Mesodermal cell (in vitro differentiated cells): ENCODE measurements at regions not wholly inside any gene's neighbourhood (a gene's known extent, or its start where the extent isn't known, plus 50 kb on each side); places are given as distances from the start of the nearest gene placed in this dataset.

Experiments
- H3K27ac ChIP-seq: 2 replicates; pipeline ENCODE4 v1.7.0; 2013; ENCODE audit warnings: mild to moderate bottlenecking, low read depth, low read length, moderate library complexity; ENCODE audit not compliant: severe bottlenecking
- H3K36me3 ChIP-seq: 2 replicates; pipeline ENCODE4 v1.7.1; 2013; ENCODE audit warnings: mild to moderate bottlenecking, low read length, moderate library complexity; ENCODE audit not compliant: control insufficient read depth, insufficient read depth
- H3K4me1 ChIP-seq: one replicate; pipeline ENCODE4 v1.7.1; 2013; ENCODE audit warnings: mild to moderate bottlenecking, low read length; ENCODE audit not compliant: insufficient read depth, control insufficient read depth, poor library complexity, severe bottlenecking
- H3K4me3 ChIP-seq: 2 replicates; pipeline ENCODE4 v1.7.0; 2013; ENCODE audit warnings: low read length, control low read depth, mild to moderate bottlenecking; ENCODE audit not compliant: insufficient read depth, poor library complexity, severe bottlenecking; ENCODE audit errors: extremely low read depth
- H3K9me3 ChIP-seq: 2 replicates; pipeline ENCODE4 v1.7.1; 2013; ENCODE audit warnings: mild to moderate bottlenecking, low read length, moderate library complexity; ENCODE audit not compliant: control insufficient read depth
- WGBS, 2 experiments: methylation state at CpG; one replicate each; pipeline ENCODE4 v1.1.5; 2013; ENCODE audit warnings: missing lambda C conversion rate in 2 of 2; ENCODE audit not compliant: insufficient coverage in 2 of 2; 5-methylcytosine and 5-hydroxymethylcytosine counted together

DNA sequence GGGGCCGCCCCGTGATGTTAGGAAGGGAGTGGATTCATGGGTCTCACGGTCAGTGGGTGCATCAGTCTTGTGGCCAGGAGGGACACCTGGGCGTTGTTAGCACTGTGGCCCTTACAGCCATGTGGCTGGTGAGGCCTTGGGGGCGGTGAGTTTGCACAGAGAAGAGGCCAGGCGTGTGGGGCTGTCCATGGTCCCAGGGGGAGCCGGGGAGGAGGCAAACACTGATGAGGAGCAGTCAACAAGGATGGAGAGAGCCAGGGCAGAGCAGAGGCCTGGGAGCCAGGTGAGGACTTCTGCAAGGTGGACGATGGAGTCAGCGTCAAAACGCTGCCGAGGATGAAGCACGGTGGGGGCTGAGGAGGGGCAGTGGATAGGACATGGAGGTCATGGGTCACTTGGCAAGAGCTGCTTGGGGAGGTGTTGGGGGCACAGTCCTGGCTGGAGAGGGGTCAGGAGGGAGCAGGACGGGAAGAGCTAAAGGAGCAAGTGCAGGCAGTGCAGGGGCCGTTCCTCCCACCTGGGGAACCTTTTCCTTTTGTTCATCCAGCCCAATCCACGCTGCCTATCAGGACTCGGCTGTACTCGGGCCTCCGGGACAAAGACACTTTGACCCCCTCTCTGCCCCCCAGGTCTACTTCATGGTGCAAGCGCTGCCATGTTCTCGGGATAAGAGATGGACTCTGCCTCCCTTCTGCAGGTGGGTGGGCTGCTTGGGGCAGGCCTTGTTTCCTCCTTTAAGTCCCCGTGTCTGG lies 801.1 kb downstream of the TBC1D22A start:
- Histone ChIP-seq H3K9me3 (peaks cover 77% of the 10 kb centered on the region), H3K4me1 (no peaks in the 10 kb centered on the region), H3K27ac (no peak overlapping the region), H3K36me3 (no peaks in the 10 kb centered on the region), H3K4me3 (no peak overlapping the region)
- WGBS, 2 experiments, result 82 to 85% methylated on average over 17 to 20 of the region's 21 CpGs

DNA sequence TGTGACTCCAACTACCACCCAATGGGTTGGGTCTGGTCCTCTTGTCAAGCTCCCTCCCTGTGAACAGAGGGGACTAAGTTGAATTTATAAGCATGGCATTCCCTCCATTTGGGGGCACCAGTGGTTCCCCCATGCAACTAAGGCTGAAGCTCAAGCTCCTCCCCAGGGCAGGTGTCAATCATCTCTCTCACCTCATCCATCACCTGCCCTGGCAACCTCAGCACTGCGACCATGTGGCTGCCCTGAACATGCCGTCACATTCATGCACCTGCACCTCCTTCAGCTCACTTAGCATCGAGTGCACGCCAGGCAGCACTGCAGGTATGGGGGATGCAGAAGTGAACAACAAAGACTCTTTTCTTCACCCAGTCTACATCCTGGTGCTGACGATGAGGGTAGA lies 799.3 kb downstream of the TBC1D22A start:
- Histone ChIP-seq H3K4me1 (no peaks in the 10 kb centered on the region), H3K36me3 (no peaks in the 10 kb centered on the region), H3K27ac (no peak overlapping the region), H3K4me3 (no peak overlapping the region), H3K9me3 (peaks cover 80% of the 10 kb centered on the region)
- WGBS, 2 experiments, result 76 to 87% methylated on average over 3 to 4 of the region's 5 CpGs

DNA sequence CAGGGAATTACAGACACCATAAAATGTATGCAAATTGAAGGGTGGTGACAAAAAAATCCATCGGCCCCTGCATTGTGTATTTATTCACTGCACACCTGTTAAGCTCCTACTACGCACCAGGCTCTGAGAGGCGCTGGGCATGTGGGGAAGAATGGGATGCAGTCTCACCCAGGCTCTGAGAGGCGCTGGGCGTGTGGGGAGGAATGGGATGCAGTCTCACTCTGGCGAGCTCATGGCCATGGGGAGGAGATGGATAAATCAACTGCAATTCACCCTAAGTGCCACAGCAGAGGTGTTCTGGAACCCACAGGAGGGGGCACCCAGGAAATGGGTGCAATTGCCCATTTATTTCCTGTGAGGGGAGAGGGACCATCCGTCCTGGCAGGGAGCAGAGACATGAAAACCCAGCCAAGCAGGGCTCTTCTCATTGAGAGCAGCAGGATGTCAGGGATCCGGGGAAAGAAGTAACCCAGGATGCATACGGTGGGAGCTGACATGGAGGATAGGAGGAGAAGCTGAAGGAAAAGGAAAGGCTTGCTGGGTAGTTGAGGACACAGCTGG lies 798.7 kb downstream of the TBC1D22A start:
- Histone ChIP-seq H3K27ac (no peak overlapping the region), H3K4me1 (no peaks in the 10 kb centered on the region), H3K9me3 (peaks cover 75% of the 10 kb centered on the region), H3K4me3 (no peak overlapping the region), H3K36me3 (no peaks in the 10 kb centered on the region)
- 82 to 90% methylated on average over 8 to 9 of the region's 9 CpGs for WGBS, 2 experiments

DNA sequence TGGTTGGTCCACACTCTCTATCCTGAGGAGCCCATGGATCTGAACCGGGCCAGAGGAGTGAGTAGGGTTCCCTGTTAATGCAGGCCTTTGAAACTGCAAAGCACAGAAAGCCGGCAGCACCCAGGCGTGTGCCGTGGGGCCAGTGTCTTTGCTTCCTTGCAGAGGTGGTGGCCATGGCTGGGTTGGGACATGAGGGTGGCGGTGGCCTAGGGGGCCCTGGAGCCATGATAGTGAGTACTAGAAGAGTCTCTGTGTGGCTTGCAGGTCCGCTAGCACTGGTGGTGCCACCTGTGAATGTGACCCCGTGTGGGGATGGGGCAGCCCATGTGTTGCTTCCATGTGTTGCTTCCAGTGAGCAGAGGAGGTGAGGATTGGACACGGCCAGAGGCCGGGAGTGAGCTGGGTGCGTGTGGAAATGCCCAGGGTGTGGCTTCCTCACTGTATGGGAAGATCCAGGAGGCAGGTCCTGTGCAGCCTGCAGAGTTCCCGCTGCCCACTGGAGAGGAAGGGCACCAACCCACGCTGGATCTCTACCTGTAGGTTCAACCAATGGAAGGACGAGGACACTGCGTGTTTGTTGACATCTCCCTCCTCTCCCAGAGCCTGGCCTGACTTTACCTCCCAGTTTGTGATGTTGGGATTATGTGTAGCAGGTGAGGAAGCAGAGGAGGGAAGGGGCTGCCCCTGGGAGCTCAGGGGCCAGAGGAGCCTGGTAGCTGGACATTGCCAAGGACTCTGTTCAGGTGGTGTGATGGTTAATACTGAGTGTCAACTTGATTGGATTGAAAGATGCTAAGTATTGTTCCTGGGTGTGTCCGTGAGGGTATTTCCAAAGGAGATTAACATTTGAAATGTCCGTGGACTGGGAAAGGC lies 796.6 kb downstream of the TBC1D22A start:
- Histone ChIP-seq H3K4me3 (no peak overlapping the region), H3K27ac (no peak overlapping the region), H3K4me1 (no peaks in the 10 kb centered on the region), H3K36me3 (no peaks in the 10 kb centered on the region), H3K9me3 (peaks cover 59% of the 10 kb centered on the region)
- 86 to 89% methylated on average over 9 to 16 of the region's 16 CpGs for WGBS, 2 experiments

DNA sequence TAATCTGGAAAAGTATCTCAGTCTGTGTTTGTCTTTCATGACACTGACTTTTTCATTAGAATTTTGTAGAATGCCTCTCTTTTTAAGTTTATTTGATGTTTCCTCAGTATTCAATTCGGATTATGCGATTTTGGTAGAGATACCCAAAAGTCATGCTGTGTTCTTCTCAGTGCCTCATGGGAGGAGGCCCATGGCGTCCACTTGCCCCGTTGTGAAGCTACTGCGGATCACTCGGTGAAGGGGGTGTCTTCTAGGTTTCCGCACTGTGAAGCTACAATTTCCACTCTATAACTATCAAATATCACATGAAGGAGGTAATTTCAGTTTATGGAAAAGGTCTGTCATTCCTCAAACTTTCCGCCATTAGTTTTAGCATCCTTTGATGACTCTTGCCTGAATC lies 794.0 kb downstream of the TBC1D22A start:
- Histone ChIP-seq H3K4me3 (no peak overlapping the region), H3K27ac (no peak overlapping the region), H3K9me3 (peaks cover 52% of the 10 kb centered on the region), H3K4me1 (no peaks in the 10 kb centered on the region), H3K36me3 (no peaks in the 10 kb centered on the region)
- WGBS, 2 experiments, result 90 to 100% methylated on average over 2 of the region's 8 CpGs

DNA sequence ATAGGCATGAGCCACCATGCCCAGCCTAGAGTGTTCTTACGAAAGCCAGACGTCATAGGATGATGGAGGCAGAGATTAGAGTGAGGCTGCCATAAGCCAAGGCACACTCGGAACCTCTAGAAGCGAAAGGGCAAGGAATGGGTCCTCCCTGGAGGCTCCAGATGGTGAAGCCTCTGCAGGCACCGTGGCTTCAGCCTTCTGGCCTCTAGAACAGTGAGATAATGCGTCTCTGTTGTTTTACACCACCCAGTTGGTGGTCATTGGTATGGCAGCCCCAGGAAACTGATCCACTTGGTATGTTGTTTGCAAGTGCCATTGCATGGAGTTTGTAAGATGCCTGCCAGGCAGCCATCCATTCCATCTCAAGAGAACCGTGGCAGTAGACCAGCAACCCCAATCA lies 791.0 kb downstream of the TBC1D22A start:
- Histone ChIP-seq H3K36me3 (no peaks in the 10 kb centered on the region), H3K9me3 (peaks cover 43% of the 10 kb centered on the region), H3K27ac (no peak overlapping the region), H3K4me1 (no peaks in the 10 kb centered on the region), H3K4me3 (no peak overlapping the region)
- 74 to 79% methylated on average over 5 to 7 of the region's 7 CpGs for WGBS, 2 experiments

DNA sequence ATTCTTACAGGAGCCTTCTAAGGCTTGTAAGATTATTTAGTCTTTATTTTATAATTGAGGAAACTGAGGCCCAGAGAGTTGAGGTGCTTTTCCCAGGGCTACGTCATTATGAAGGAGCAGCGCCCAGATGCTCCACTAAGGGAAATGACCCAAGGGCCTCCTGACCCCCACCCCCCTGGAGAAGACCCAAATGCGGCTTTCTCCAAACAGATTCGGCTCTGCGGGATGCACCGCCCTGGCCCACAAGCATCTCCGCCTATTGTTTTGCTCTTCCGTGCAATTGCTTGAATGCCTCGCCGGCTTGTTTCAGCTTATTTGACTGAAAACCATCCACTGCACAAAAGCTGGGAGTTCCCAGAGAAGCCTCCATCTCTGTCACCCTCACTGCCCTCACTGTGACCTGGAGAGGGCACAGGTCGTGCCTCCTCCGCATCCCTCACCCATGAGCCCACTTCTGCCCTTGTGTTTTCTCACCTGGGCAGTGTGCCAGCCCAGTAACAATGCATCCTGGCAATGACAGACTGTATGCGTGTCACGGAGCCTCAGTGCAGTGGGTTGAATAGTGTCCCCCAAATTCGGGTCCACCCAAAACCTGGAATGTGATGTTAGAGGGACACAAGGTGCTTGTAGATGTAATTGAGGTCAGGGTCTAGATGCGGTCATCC lies 790.2 kb downstream of the TBC1D22A start:
- 75 to 79% methylated on average over 14 to 15 of the region's 16 CpGs for WGBS, 2 experiments
- no peaks in the 10 kb centered on the region for H3K36me3 ChIP-seq

DNA sequence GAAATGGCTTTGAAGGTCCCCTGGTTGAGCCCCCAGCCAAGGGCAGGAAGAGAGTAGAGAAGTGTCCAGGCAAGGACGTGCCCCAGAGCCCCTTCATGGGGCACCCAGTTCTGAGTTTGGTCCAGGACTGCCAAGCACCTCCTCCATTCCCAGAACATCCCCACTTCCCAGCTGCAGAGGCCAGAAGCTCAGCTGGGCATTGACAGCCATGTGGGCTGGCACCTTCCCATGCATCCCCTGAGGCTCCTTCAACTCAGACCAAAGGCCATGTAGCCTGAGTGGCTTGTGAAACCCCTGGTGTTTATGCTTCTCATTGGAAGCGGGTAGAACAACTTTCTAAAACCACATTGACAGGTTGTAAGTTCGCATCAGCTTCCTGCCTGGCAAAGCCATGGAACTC lies 789.6 kb downstream of the TBC1D22A start:
- H3K27ac ChIP-seq, result no peak overlapping the region
- 80 to 86% methylated on average over 2 of the region's 3 CpGs for WGBS, 2 experiments
- no peaks in the 10 kb centered on the region for H3K4me1 ChIP-seq
- H3K4me3 ChIP-seq, result no peak overlapping the region
- H3K9me3 ChIP-seq, result peaks cover 41% of the 10 kb centered on the region
- no peaks in the 10 kb centered on the region for H3K36me3 ChIP-seq

More for the DNA sequence above, 790.2 kb downstream of the TBC1D22A start:
- H3K9me3 ChIP-seq, result peaks cover 43% of the 10 kb centered on the region
- H3K4me3 ChIP-seq, result no peak overlapping the region
- H3K27ac ChIP-seq, result no peak overlapping the region
- no peaks in the 10 kb centered on the region for H3K4me1 ChIP-seq

DNA sequence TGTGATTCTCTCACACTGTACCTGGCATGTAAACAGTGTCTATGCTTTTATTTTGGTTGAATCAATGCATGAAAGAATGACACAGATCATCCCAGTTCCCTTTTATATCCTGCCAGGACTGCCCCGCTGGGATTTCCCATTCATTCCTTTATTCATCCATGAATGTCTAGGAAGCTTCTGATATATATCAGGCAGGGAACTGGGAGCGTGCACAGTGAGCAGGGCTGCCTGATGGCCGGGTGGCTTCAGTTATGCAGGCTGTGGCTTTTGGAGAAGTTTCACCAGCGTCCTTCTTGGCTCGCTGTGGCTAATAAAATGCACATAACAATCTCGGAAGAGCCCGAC lies 789.0 kb downstream of the TBC1D22A start:
- no peak overlapping the region for H3K27ac ChIP-seq
- no peaks in the 10 kb centered on the region for H3K4me1 ChIP-seq
- WGBS, 2 experiments, result 71 to 80% methylated on average over 5 of the region's 7 CpGs
- no peaks in the 10 kb centered on the region for H3K36me3 ChIP-seq
- H3K4me3 ChIP-seq, result no peak overlapping the region
- H3K9me3 ChIP-seq, result peaks cover 44% of the 10 kb centered on the region

DNA sequence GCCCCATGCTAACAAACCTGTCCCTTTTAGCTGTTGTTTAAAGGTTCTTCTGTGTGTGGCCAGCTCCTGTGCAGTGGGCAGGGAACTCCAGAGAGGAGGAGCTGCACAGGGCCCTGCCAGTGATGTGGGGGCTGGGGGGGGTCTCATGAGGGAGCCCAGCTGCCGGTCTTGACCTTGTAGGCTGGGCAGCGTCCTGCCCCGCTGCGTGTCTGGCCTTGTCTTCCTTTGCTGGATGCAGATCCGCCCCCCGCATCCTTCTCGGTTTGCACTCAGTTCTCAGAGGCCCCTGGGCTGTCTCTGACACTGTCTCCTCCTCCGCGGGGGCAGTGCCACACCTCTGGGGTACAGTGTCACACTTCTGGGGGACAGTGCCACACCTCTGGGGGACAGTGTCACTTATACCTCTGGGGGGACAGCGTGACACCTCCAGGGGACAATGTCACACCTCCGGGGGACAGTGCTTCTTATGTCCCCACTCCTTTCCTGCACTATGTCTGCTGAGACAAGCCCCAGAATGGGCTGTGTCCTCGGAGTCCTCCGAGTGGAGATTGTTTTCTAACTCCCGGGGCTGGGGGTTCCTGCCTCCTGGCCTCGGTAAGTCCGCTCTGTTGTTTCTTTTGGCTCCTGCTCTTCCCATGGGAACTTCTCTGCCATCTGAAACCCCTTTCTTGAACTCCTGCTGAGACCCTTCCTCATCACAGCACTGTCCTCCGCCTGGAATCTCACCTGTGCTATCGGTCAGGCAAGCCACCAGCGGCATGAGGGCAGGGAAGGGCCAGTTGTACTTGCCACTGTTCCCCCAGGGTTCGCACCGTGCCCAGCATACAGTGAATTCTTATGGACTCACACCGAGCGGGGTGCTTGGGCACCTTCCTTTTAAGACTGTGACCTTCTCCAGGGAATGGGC lies 788.3 kb downstream of the TBC1D22A start:
- H3K36me3 ChIP-seq, result no peaks in the 10 kb centered on the region
- H3K4me3 ChIP-seq, result no peak overlapping the region
- peaks cover 50% of the 10 kb centered on the region for H3K9me3 ChIP-seq
- no peaks in the 10 kb centered on the region for H3K4me1 ChIP-seq
- WGBS, 2 experiments, result 72 to 73% methylated on average over 20 to 23 of the region's 23 CpGs
- H3K27ac ChIP-seq, result no peak overlapping the region
